ENCODE measurements at regions not wholly inside any gene's neighbourhood (a gene's known extent, or its start where the extent isn't known, plus 50 kb on each side); places are given as distances from the start of the nearest gene placed in this dataset.
"Not testable (repeated sequence)": the region's sequence is repeated elsewhere in the genome, so short reads cannot be mapped to it uniquely, and the experiment has no call there.

DNA sequence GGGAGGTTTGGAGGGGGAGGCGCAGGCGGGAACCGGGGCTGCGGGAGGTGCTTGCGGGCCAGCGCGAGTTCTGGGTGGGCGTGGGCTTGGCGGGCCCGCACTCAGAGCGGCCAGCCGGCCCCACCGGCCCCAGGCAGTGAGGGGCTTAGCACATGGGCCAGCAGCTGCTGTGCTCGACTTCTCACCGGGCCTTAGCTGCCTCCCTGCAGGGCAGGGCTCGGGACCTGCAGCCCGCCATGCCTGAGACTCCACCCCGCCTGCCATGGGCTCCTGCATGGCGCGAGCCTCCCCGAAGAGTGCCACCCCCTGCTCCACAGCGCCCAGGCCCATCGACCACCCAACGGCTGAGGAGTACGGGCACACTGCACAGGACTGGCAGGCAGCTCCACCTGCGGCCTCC lies 98.6 kb upstream of the IGF1R start:
- Histone ChIP-seq H3K9me3 (no peaks in the 10 kb centered on the region), H3K36me3 (no peaks in the 10 kb centered on the region), H3K27me3 (no peaks in the 10 kb centered on the region), H3K4me1 (peaks cover 0 to 27% (median 16%) of the 10 kb centered on the region in 4 donors), H3K27ac (peak overlapping the region in 2 of 4 donors; percentile 93 to 94), H3K4me3 (no peak overlapping the region)
- no peak for DNase-seq
- intact Hi-C loops (cut with DNase I) = loop anchor here (2.0 kb wide), 1 partner anchor 47 kb away; no protein-coding TSS in a partner anchor
- WGBS, 2 donors = 94 to 96% methylated on average over 26 of the region's 26 CpGs
- TF ChIP-seq POLR2A (IDR thresholded peaks at IDR 0.05) (no peak), POLR2AphosphoS5 (IDR thresholded peaks at IDR 0.05) (no peak), EP300 (IDR thresholded peaks at IDR 0.05) (no peak)
- TF ChIP-seq, protein P1, sequence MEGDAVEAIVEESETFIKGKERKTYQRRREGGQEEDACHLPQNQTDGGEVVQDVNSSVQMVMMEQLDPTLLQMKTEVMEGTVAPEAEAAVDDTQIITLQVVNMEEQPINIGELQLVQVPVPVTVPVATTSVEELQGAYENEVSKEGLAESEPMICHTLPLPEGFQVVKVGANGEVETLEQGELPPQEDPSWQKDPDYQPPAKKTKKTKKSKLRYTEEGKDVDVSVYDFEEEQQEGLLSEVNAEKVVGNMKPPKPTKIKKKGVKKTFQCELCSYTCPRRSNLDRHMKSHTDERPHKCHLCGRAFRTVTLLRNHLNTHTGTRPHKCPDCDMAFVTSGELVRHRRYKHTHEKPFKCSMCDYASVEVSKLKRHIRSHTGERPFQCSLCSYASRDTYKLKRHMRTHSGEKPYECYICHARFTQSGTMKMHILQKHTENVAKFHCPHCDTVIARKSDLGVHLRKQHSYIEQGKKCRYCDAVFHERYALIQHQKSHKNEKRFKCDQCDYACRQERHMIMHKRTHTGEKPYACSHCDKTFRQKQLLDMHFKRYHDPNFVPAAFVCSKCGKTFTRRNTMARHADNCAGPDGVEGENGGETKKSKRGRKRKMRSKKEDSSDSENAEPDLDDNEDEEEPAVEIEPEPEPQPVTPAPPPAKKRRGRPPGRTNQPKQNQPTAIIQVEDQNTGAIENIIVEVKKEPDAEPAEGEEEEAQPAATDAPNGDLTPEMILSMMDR (IDR thresholded peaks at IDR 0.05) = no peak

DNA sequence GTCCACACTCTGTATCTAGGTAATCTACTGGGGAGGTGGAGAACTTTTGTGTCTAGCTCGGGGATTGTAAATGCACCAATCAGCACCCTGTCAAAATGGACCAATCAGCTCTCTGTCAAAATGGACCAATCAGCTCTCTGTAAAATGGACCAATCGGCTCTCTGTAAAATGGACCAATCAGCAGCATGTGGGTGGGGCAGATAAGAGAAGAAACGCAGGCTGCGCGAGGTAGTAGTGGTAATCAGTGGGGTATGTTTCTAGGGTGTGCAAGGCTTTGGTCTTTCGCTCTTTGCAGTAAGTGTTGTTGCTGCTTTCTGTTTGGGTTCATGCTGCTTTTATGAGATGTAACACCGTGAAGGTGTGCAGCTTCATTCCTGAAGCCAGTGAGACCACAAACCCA lies 98.0 kb upstream of the IGF1R start:
- peaks cover 0 to 27% (median 16%) of the 10 kb centered on the region in 4 donors for H3K4me1 ChIP-seq
- intact Hi-C loops (cut with DNase I); H3K4me3 ChIP-seq; H3K27ac ChIP-seq; H3K36me3 ChIP-seq; DNase-seq; H3K9me3 ChIP-seq; H3K27me3 ChIP-seq: not testable (repeated sequence)
- WGBS, 2 donors = 94% methylated on average over 7 of the region's 7 CpGs

DNA sequence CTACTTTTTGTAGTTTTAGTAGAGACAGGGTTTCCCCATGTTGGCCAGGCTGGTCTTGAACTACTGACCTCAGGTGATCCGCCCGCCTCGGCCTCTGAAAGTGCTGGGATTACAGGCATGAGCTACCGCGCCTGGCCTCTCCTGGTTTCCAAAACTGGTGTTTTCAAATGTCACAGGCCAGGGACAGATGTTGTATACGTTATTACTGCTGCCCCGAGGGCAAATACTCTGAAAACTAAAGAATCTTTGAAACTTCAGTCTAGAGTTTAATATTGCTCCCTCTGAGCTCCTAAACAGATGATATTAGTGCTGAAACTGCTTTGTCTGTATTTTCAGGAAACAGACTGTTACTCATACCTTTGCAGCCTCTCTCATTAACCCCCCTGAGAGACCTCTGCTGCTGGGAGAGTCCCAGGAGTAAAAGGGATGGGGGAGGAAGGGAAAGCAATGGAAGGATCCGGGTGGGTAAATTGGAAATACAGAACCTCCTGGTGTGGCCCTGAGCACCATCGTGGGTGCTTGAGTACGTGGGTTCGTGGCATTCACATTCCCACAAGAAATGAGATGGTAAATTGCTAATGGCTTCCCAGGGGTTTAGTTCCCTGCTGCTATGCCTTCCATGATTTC lies 96.3 kb upstream of the IGF1R start:
- no peak for DNase-seq
- no peak for TF ChIP-seq EP300 (IDR thresholded peaks at IDR 0.05)
- TF ChIP-seq, protein P1 (IDR thresholded peaks at IDR 0.05) = no peak
- TF ChIP-seq POLR2A (IDR thresholded peaks at IDR 0.05) = no peak
- TF ChIP-seq POLR2AphosphoS5 (IDR thresholded peaks at IDR 0.05) = no peak
- H3K36me3 ChIP-seq = no peaks in the 10 kb centered on the region
- 87 to 89% methylated on average over 11 of the region's 11 CpGs for WGBS, 2 donors
- H3K9me3 ChIP-seq = no peaks in the 10 kb centered on the region
- intact Hi-C loops (cut with DNase I) = no loop called here
- H3K27ac ChIP-seq = no peak overlapping the region
- no peak overlapping the region for H3K4me3 ChIP-seq
- no peaks in the 10 kb centered on the region for H3K27me3 ChIP-seq
- H3K4me1 ChIP-seq = peaks cover 0 to 27% (median 16%) of the 10 kb centered on the region in 4 donors

DNA sequence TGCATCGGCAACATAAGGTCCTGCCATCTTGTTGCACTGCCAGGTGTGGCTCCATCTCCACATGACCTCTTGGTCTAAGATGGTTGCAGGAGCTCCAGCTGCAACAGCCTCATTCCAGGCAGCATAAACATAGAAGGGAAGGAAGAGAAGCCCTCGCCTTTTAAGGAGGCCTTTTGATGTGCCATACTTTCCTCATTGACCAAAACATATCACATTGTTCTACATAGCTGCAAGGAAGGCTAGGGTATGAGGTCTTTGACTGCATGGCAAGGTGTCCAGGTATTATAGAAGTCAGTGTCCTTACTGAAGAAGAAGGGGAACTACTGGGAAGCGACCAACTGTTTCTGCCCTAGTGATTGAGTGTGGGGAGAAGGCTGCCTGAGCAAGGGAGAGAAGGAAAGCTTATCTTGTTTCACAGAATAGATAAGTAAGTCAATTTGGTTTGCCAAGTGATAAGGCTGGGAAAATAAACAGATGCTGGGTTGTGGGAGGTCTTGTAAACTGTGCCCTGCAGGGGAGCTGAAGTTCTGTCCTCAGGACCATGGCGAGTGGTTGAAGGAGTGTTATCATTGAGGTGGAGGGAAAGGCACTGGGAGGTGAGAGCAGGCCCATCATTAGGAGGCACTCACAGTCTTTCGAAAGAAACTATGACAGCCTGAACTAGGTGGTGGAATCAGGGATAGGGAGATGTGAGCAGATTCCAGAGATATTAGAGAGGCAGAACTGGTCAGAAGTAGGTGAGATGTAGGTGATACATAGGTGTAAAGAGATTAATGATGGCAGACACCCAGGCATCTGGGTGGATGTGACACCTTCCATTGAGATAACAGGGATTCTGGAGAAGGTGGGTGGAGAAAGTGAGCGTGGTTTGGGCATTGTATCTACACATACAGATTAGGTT lies 93.8 kb upstream of the IGF1R start:
- intact Hi-C loops (cut with DNase I) = no loop called here
- no peak for TF ChIP-seq POLR2AphosphoS5 (IDR thresholded peaks at IDR 0.05)
- TF ChIP-seq, protein P1 (IDR thresholded peaks at IDR 0.05) = no peak
- no peak for TF ChIP-seq EP300 (IDR thresholded peaks at IDR 0.05)
- TF ChIP-seq POLR2A (IDR thresholded peaks at IDR 0.05) = no peak
- Histone ChIP-seq H3K27ac (no peak overlapping the region), H3K4me3 (no peak overlapping the region), H3K4me1 (peaks cover 0 to 3% (median 0%) of the 10 kb centered on the region in 4 donors), H3K27me3 (no peaks in the 10 kb centered on the region), H3K9me3 (no peaks in the 10 kb centered on the region), H3K36me3 (no peaks in the 10 kb centered on the region)
- WGBS, 2 donors = 67 to 78% methylated on average over 6 of the region's 6 CpGs
- no peak for DNase-seq

DNA sequence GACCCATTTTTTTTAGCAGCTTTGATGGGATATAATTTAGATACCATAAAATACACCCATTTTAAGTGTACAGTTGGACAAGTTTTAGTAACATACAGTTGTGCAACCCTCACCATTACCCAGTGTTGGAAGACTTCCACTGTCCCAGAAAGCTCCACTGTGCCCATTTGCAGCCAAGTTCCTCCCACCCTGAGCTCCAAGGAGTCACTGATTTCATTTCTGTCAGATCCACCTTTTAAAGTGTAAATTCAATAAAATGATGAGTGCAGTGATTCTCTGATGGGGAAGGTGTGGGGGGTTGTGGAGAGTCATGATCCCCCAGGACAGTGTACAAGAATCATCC lies 93.2 kb upstream of the IGF1R start:
- no peak for DNase-seq
- Histone ChIP-seq H3K27ac (no peak overlapping the region), H3K9me3 (no peaks in the 10 kb centered on the region), H3K4me1 (no peaks in the 10 kb centered on the region), H3K36me3 (no peaks in the 10 kb centered on the region), H3K4me3 (no peak overlapping the region), H3K27me3 (no peaks in the 10 kb centered on the region)
- TF ChIP-seq EP300 (IDR thresholded peaks at IDR 0.05) (no peak), POLR2AphosphoS5 (IDR thresholded peaks at IDR 0.05) (no peak), POLR2A (IDR thresholded peaks at IDR 0.05) (no peak)
- TF ChIP-seq, protein P1 (IDR thresholded peaks at IDR 0.05) = no peak
- intact Hi-C loops (cut with DNase I) = no loop called here

All from sigmoid colon (tissue), 6 donors.